ENCODE measurements at regions not wholly inside any gene's neighbourhood (a gene's known extent, or its start where the extent isn't known, plus 50 kb on each side); places are given as distances from the start of the nearest gene placed in this dataset.

DNA sequence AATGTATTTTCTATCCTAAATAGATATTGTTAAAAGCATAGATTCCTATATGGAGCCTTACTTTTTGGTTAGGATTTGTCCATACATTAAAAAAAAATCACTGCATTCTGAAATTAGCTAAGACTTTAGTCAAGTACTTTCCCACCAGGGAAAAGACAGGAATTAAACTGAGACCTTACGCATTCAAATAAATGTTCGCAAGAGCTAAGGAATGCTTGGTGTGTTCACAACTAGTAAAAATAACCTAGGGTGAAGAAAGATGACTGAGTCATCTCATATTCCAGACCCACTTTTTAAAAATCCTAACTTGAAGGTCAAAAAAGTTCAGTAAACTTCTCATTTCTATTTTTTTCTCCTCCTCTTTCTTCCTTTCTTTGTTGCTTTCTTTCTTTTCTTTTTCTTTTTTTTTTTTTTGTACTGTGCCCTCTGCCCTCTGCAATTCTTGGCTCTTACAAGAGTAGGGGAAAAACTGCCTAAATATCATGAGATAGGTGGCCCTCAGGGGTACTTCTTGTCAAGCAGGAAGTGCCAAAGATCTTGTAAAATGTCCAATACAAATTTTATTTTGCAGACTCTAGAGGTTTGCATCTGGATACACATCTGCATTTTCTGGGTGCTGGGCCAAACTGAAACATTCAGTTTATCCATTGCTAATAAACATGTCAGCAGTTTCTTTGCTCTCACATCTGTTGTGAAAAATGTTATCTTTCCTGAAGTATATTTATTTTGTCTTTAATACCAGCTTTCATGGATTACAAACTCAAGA, 121.4 kb upstream of the GORAB start:
- TF ChIP-seq, protein P1, sequence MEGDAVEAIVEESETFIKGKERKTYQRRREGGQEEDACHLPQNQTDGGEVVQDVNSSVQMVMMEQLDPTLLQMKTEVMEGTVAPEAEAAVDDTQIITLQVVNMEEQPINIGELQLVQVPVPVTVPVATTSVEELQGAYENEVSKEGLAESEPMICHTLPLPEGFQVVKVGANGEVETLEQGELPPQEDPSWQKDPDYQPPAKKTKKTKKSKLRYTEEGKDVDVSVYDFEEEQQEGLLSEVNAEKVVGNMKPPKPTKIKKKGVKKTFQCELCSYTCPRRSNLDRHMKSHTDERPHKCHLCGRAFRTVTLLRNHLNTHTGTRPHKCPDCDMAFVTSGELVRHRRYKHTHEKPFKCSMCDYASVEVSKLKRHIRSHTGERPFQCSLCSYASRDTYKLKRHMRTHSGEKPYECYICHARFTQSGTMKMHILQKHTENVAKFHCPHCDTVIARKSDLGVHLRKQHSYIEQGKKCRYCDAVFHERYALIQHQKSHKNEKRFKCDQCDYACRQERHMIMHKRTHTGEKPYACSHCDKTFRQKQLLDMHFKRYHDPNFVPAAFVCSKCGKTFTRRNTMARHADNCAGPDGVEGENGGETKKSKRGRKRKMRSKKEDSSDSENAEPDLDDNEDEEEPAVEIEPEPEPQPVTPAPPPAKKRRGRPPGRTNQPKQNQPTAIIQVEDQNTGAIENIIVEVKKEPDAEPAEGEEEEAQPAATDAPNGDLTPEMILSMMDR (IDR thresholded peaks at IDR 0.05; ENCODE audit: low read depth, low read length): no peak
- TF ChIP-seq POLR2A (IDR thresholded peaks at IDR 0.05; ENCODE audit: extremely low read depth, insufficient read length): no peak
- TF ChIP-seq, protein P2, sequence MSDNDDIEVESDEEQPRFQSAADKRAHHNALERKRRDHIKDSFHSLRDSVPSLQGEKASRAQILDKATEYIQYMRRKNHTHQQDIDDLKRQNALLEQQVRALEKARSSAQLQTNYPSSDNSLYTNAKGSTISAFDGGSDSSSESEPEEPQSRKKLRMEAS (IDR thresholded peaks at IDR 0.05; ENCODE audit: low read depth, low read length): no peak

All from NB4 (cell line).